HG02759 (cell line): ENCODE measurements at regions not wholly inside any gene's neighbourhood (a gene's known extent, or its start where the extent isn't known, plus 50 kb on each side); places are given as distances from the start of the nearest gene placed in this dataset.
"Not testable (repeated sequence)": the region's sequence is repeated elsewhere in the genome, so short reads cannot be mapped to it uniquely, and the experiment has no call there.

Experiments used
- ATAC-seq: cut with Tn5 transposase; IDR thresholded peaks from one replicate; pipeline ENCODE4 v1.9.1; 2021; ENCODE audit warnings: mild to moderate bottlenecking, moderate library complexity; ENCODE audit not compliant: unreplicated experiment

- no peak for ATAC-seq
Observed at GRCh38 chr5:163569284-163569683, 63.9 kb downstream of the MAT2B start.

GRCh38 chr5:163571744-163572143, 66.3 kb downstream of the MAT2B start:
- no peak for ATAC-seq

- ATAC-seq: no peak
Observed at GRCh38 chr5:163574472-163575440, 69.3 kb downstream of the MAT2B start.

GRCh38 chr5:163578652-163579051, 73.2 kb downstream of the MAT2B start:
- ATAC-seq: no peak

- ATAC-seq: no peak
Observed at GRCh38 chr5:163579729-163580128, 74.3 kb downstream of the MAT2B start.

GRCh38 chr5:163580516-163580915, 75.1 kb downstream of the MAT2B start:
- no peak for ATAC-seq

- not testable (repeated sequence) for ATAC-seq
Observed at GRCh38 chr5:163583491-163584153, 78.2 kb downstream of the MAT2B start.

GRCh38 chr5:163585206-163585605, 79.8 kb downstream of the MAT2B start:
- ATAC-seq: no peak

- no peak for ATAC-seq
Observed at GRCh38 chr5:163586531-163586956, 81.1 kb downstream of the MAT2B start.

- ATAC-seq: no peak
Observed at GRCh38 chr5:163594951-163595350, 89.5 kb downstream of the MAT2B start.

GRCh38 chr5:163595932-163596607, 90.7 kb downstream of the MAT2B start:
- no peak for ATAC-seq

GRCh38 chr5:163596608-163597315, 91.3 kb downstream of the MAT2B start:
- ATAC-seq: no peak

GRCh38 chr5:163604013-163604412, 98.6 kb downstream of the MAT2B start:
- no peak for ATAC-seq

- ATAC-seq: no peak
Observed at GRCh38 chr5:163607256-163607655, 101.8 kb downstream of the MAT2B start.

- no peak for ATAC-seq
Observed at GRCh38 chr5:163608621-163609020, 103.2 kb downstream of the MAT2B start.

GRCh38 chr5:163609910-163610309, 104.5 kb downstream of the MAT2B start:
- ATAC-seq: no peak

GRCh38 chr5:163612358-163613149, 107.1 kb downstream of the MAT2B start:
- ATAC-seq: no peak

GRCh38 chr5:163613150-163613442, 107.7 kb downstream of the MAT2B start:
- no peak for ATAC-seq

- no peak for ATAC-seq
Observed at GRCh38 chr5:163614787-163615186, 109.4 kb downstream of the MAT2B start.

- no peak for ATAC-seq
Observed at GRCh38 chr5:163619273-163619934, 114.0 kb downstream of the MAT2B start.
